K562 (cell line): ENCODE measurements at regions not wholly inside any gene's neighbourhood (a gene's known extent, or its start where the extent isn't known, plus 50 kb on each side); places are given as distances from the start of the nearest gene placed in this dataset.

ENCODE experiments used
- CHD7 ChIP-seq: fragments of 200-600 bp; sonication (generic); IDR thresholded peaks from one replicate; pipeline ENCODE4 v1.6.1; 2012; ENCODE audit warnings: mild to moderate bottlenecking, low read depth, low read length, inconsistent platforms
- PML ChIP-seq: IDR thresholded peaks from 2 replicates; pipeline ENCODE4 v1.6.1; 2012; ENCODE audit warnings: low read length, inconsistent platforms
- ZBTB43 ChIP-seq: sonication (generic); formaldehyde crosslinking; IDR thresholded peaks from 2 replicates; pipeline ENCODE4 v1.8.0; 2023; ENCODE audit warnings: mild to moderate bottlenecking, missing genetic modification reagents

DNA sequence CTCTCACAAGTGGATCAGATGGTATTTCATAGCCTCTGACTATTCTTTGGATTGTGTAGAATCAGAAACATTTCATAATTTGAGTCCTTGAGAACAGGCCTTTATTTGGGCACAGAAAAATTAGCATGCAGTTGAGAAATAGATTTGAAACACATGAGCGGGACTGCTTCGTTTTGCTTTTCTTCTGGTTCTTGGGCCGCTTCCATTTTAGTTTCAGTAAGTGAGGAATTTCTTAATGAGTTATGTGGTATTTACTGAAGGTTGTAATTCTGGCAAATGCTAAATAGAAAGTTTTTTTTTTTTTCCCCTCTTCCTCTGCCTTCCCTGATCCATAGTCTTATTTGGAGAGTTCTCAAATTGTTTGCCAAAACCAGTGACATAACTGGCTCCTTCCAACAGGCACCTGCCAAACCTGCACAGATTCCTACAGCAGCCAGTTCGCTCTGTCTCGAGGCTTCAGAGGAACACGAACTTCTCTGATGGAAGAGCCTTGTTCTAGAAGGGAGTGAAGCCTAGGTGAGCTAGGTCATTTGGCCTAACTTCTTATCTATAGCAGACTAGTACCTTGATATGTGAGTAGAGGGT, 71.2 kb upstream of the SLC28A3 start (continued):
- TF ChIP-seq CHD7: no peak
- no peak for TF ChIP-seq ZBTB43 (CRISPR knock-in tag)
- TF ChIP-seq PML: no peak
